Activated T-cell treated with anti-CD3 and anti-CD28 coated beads for 1 hour (primary cell): ENCODE measurements at regions not wholly inside any gene's neighbourhood (a gene's known extent, or its start where the extent isn't known, plus 50 kb on each side); places are given as distances from the start of the nearest gene placed in this dataset.

Experiments
- DNase-seq: peaks from one replicate; pipeline ENCODE4 v3.0.0-alpha.2; 2020; ENCODE audit warnings: low read depth

DNA sequence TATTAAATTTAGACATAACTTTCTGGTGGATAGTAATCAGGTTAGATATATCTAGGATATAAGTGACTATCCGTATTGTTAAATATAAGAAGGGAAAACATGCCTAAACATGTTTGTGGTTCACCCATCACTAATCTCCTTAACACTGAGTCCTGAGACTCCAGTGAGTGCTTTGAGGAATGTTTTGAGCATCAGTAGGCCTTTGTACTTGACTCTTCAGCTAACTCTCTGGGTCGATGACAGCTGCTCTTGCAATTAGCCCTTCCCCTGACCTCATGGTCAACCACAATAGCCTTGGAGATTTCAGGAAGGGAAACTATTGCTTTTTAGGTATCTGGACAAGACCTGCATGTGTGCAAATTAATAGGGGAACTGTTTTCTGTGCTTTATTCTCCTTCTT is 716.8 kb downstream of the EPHA4 start:
- DNase-seq: no peak

DNA sequence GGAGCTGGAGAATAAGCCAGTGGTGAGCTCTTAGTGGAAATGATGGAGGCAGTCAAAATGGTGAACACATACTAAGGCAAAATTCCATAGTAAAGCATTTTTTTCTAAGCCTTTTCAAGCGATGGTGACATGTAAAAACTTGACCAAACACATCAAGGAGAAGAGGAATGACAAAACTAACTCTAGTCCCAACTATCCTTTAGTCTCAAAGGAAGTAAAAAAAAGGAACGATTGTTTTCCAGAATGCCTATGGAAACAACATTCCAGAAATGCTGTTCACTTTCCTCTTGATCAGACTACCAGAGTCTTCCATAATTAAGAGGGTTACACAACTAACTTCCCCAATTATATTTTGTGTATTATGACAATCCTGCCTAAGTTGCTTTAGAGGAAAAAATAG is 715.6 kb downstream of the EPHA4 start:
- DNase-seq: no peak

DNA sequence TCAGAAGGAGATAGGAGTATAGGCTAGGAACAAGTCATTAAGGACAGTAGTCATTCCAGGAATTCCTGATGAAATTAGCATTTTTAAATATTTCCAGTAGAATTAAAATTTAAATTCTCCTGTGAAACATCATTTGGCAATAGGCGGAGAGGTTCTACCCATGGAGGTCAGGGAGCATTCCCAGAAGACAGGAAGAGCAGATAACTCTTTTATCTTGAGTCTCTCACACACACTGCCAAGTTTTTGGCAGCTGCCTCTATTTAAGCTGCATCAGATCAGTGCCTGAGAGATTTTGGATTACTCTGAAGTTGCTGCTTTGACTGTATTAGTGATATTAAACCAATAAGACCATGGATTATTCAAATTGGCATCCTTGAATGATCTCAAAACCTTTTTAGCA is 714.7 kb downstream of the EPHA4 start:
- DNase-seq: no peak

DNA sequence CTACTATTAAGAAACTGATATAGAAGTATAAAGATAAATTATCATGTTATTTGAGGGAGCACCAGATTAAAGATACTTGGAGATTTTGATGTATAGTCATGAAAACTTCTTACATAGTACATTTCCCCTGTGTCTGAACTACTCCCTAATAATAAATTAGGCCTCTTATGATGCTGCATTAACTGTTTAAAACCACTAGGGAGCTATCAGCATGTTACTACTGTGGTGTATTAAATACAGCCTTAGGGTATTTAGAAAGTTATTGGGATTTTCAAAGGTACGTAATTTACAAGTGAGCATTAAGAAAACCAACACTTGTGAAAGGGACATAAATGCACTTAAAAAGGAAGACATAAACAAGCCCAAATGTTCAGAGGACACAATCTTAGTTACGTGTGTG is 714.0 kb downstream of the EPHA4 start:
- DNase-seq: no peak

DNA sequence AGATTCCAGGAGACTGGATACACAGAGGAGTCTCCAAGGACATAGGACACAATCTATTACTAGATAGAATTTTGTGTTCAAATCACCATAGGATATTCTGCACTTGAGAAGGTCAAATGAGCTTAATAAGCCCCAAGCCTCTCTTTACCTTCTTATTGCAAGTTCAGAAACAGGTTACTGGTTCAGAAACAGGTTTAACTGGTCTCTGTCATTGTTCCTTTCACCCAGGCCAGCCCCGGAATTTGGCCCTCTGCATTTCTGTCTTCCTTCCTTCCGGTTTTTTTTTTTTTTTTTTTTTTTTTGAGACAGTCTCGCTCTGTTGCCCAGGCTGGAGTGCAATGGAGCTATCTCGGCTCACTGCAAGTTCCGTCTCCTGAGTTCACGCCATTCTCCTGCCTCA is 700.2 kb downstream of the EPHA4 start:
- DNase-seq: no peak

DNA sequence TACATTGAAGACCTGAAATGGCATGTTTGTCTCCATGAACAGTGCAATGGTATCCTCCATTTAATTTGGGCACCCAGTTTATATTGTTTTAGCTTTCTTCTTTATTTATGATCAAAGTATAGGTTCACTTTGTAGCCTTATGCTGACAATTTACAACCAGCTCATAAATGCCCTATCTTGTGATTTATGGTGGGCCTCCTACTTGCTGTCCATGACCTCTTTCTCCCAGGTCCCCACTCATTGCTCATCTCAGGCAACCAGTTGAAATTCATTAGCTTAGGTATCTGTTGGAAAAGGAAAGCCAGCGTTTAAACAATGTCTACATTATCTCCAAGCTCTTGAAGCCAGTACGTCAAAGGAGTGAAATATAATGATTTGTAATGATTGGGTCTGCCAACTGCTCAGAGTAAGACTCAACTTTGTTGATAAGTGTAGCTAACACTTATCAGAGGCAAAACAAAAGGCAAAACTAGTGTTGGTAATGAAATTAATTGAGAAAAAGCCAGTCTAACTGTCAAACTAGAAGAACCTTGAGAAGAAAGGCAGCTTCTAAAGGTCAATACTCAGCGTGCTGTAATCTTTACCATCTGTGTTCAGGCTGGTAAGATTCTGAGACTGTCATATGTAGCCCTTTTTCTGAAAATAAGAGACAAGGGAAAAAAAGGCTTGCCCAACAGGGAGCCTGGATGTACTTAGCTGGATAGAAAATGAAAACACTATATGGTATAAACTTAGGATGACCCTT is 695.9 kb downstream of the EPHA4 start:
- DNase-seq: no peak

DNA sequence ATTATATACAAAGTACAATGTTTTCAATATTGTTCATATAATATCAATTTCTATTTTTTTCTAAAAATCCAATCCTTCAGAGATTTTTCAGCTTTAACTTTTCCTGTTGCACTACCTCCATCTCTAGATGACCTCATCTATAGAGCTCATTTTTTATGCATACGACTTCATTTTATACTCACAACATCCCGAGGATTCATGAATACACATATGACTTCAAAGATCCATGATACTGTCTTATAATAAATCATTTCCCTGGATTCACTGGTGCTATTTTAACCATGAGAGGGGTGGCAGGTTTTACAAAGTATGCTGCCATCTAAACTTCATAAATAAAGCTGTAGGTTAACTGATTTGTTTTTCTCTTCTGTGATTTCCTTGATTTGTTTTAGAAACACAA is 694.6 kb downstream of the EPHA4 start:
- DNase-seq: no peak

DNA sequence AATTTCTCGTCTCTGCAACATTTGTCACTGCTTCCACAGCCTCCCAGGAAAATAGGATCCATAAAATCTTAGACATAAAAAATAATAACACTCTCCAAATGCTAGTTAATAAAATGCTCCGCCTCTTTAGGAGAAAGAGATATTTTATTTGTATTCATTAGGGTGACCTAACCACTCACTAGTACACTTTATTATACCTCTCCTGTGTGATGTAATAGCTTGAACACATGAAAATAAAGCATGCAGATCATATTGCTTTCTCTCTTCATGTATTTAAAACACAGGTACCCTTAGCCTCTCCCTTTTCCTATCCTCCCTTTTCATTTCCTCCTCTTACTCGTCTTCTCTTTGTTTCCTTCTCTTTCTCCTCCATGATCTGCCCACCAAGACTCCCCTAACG is 694.2 kb downstream of the EPHA4 start:
- no peak for DNase-seq

DNA sequence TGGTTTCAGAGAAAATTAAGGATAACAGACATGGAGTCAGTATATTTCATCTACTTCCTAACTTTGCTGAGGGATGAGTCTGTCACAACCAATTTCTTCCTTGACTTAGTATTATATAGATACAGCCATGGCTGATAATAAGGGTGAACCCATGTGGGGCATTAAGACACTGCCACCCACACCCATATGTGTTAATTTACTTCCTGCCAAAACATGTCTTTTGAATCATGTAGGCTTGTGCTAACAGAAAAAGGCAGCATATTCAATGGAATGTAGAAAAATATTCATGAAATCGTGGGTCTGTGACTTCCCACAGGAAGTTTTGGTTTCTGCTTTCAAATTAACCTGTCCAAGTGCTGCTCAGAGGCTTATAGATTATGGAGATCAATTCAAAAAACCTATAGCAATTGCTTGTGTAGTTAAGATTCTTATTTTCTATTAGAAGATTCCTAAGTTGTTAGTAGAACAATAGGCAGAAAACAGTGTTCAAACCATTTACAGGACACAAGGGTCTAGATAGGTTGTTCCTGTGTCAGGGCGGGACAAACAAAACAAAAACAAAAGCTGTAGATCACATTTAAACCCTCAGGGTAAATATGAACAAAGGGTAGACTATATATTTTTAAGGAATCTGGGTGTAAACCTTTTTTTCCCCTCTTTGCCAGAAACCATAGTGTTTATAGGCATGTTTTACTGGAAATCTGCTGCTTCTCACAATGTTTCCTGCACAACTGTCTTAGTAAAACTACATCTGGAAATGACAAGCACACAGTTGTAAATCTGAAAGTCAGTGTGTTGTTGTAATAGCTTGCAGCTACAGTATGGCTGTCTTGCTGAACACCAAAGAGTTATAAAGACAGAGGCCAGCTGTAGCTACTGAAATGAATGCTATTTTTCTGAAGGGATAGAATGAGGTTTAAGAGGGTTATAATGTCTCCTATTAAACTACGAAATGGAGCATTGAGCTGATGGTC is 691.2 kb downstream of the EPHA4 start:
- DNase-seq: no peak

DNA sequence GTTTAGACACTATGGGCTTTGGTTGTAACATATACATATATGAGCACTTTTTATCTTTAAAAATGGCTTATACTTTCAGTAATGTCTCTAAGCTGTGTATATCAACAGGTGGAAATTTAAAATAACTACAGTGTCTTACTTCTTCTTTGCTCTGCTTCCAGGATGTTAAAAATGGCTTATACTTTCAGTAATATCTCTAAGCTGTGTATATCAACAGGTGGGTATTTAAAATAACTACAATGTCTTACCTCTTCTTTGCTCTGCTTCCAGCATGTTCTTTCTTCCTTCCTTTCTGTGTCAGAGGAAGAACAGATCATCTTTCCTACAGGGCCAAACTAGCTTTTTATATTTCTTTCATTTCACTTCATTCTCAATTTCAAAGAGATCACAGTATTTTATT is 689.6 kb downstream of the EPHA4 start:
- DNase-seq: no peak

DNA sequence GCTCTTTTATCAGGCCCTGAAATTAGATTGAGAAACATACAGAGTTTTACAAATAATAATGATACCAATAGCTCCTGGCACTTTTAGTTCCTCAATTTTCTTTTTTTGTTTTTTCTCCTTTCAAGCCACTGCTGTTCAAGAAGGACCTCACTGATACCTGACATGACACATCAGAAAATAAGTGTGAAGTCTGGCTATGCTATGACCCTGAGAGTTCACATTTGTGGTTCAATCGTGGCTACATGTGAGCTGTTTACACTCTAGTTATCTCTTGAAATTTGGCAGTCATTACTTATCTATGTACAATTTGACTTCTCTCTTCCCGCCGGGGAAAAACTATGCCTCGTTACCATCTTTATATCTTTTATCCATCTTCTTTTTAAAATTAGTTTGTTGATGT is 686.5 kb downstream of the EPHA4 start:
- DNase-seq: no peak

DNA sequence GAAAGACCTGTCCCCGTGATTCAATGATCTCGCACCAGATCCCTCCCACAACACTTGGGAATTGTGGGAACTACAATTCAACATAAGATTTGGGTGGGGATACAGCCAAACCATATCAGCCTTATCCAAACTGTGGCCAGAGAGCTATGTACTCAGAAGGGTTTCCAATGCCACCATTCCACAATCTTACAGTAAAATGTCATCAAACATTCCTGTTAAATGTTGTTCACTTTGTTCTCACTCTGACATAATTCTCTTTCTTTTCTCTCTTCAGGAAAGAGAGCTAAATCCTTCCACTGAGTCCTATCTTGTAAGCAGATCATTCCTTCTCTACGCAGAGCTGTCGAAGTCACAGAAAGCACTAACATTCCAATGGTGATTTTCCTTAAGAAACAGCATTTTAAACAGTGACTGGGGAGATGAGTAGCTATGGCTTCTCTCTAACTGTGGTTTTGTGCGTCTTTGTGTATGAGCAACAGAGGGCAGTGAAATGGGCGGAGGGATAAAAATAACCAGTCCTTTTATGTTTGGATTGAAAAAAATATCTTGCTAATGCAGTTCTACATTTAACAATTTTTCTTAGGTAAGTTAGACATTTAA is 684.7 kb downstream of the EPHA4 start:
- DNase-seq: no peak

DNA sequence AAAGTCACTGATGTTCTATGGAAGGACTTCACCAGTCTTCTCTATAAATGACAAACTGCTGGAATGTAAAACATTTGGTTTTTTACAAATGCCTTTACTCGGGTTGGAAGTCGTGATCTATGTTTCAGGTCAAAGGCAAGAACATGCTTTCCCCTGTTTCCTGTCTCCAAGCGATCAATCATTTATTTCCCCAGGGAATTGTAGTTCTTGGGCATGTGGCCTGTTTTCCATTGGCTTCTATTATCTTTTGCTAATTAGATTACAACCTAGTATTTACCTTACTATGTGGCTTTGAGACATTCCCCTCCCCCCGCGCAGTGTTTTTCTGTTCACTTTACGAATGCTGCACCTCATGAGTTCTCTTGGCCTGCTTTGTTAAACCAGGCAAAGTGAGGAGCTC is 684.2 kb downstream of the EPHA4 start:
- DNase-seq: no peak

DNA sequence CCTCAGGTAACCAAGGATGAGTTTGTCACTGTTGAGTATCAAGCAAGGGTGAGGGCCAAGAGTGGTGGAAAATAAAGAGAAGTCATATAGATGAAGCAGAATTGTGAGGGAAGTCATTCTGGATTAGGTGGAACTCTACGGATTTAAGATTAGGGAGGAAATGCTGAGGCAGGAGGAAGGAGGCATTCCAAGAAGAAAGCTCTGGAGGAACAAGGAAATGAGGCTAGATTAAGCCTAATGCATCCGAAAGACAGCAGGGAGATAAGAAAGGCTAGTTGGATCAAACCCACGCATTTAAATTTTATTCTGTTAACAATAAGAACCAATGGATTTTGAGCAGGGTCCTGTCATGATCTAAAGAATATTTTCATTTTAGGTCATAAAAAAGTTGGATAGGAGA is 681.2 kb downstream of the EPHA4 start:
- no peak for DNase-seq

DNA sequence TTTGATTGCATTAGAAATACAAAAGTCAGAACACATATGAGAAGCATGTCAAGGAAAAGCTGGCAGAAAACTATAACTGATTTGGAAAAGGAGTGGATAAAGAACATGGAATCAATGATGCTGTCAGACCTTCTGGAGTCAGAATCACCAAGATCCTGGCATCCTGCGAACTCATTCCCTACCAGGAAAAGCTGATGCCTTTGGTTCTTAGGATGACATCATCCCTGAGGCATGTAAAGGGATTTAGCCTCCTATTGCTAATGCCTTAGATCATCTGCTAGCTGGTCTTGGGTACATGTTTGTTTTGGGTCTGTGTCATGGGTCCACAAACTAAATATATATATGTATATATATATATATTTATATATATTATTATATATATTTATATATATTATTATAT is 680.7 kb downstream of the EPHA4 start:
- DNase-seq: no peak

DNA sequence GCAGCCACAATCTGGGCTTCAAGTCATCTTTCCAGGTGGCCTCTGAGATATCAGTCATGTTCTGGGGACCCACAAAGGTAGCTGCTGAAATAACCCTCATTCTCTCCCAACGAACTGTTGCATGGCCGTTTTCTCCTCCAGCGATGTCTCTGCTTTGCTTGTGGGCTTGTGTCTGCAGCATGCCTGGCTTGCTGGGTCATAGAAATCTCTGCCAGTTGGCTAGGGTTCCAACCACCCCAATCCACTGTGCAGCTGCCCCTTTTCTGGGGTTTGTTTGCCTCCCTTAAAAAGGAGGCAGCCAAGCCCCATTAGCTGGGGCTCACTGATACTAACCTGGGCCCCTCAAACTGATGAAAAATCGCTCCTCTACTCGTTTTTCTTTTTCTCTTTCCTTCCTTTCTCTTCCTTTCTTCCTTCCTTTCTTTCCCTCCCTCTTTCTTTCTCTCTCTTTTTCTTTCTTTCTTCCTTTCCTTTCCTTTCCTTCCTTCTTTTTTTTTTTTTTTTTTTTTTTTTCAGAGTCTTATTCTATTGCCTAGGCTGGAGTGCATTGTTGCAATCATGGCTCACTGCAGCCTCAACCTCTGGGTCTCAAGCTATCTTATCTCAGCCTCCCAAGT is 680.0 kb downstream of the EPHA4 start:
- no peak for DNase-seq

DNA sequence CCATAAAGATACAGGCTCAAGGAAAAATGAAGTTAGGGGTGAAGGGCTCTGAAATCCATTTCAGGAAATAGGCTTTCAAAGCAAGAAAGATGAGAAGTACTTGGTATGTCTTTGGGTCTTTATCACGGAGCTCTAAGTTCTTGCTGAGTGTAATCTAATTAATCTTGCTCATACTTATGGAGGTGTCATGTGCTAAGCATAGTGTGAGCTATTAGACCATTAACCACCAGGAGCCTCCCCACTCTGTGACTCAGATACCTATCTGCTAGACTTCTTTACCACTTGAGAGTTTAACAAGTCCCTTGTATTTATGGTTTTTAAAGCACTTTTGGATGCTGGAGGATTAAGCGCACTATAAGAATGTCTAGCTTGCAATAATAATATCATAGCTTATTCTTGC is 678.7 kb downstream of the EPHA4 start:
- no peak for DNase-seq

DNA sequence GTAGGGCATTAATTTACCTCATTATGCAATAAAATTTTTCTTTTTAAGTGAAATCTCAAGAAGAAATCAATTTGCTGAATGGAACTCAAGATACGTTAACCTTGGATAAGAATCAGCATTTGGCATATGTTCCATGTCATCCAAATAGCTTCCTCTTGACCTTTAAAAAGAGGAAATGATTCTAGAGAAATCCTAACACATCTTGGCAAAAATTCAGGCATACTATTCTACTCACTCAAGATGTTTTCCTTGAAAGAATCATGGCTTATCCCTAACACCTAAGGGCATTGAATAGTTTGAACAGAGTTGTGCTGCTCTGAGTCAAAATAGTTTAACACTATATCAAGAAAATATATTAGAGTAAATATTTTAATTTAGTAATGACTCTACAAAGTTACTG is 678.0 kb downstream of the EPHA4 start:
- DNase-seq: no peak

DNA sequence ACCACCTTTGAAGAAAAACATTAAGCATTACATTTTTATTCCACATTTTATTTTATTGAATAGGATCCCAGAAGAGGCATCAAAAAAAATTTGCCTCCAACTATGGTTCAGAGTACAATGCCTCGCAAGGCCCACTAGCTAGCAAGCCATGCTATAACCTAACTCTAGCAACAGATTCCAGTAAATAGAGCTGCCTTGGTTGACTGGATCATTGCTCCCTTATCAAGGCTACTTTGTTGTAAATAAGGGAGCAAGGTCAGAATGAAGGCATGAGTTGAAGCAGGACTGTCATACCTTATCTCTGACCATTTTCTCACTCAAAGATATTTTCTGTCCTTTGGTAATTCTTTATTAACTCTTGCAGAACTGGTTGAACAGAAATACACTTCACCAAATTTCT is 672.6 kb downstream of the EPHA4 start:
- no peak for DNase-seq

DNA sequence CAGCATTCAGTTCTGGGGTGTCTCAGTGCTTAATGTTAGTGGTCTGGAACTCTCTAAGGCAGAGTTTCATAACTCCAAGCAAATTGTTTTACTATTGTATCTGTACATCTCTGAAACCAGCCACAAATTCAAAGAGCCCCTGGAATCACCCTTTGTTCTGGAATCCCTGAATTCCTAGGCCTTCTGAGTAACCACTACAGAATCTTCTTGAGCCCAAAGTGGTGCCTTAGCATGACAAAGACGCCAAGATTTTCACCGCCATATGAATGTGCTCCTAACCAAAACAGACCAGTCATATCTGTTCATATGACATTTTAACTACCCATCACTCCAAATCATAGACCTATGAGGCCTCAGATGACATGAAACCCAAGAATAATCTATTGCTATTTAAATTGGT is 668.1 kb downstream of the EPHA4 start:
- no peak for DNase-seq

DNA sequence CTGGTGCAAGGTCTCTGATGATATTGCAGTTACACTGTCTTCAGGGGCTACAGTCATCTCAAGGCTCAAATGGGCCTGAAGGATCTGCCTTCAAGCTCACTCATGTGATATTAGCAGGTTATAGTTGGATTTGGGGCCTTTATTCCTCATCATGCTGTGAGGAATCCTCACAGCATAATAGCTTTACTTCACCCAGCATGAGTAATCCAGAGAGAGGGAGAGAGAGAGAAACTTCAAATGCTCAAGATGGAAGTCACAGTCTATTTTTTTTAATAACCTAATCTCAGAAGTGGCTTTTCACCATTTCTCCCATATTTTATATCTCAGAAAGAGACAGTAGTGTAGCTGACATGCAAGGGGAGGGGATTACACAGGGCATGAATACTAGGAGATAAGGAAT is 658.7 kb downstream of the EPHA4 start:
- DNase-seq: no peak

DNA sequence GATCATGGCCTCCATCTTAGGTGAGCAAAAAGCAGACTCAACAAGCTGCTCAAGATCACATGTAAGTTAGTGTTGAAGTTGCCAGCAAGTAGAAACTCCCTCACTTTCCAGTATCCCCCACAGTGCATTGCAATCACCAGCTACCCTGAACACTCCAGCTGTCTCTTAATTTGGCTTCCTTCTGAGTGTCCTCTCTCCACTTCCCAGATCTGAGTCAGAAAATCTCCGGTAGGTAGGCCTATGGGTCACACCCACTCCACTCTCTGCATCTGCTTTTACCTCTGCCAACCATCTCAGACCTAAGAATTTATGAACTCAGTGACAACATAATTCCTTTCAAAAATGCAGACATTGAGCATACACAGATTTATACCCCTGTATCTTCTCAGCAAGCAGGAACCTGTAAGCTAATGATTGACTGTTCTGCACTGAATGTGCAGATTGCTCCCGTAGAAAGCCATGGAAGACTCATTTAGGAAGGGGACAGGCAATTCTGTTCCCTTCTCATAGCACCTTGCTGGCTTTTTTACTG is 656.9 kb downstream of the EPHA4 start:
- DNase-seq: no peak
